ENCODE measurements at regions not wholly inside any gene's neighbourhood (a gene's known extent, or its start where the extent isn't known, plus 50 kb on each side); places are given as distances from the start of the nearest gene placed in this dataset.

DNA sequence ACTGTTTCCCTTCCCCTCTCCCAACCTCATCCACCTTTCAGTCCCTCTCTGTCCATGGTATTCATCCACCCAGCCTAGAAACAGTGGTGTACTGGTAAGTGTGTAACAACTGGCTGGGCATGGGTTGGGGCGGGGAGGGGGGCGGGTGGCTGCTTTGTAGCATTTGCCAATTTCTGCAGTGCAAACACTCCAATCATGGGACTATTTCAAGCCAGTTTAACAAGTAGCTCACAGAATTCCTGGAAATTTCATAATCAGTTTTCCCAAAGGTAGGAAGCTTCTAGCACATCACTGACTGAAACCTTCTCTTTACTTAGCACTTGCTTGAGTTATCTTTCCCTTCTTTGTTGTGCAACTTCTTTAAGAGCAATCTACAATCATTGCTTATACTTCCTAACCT is 100.8 kb upstream of the WASF3 start:
- DNase-seq: no peak

- no peak for DNase-seq
These were observed 100.3 kb upstream of the WASF3 start for GRCh38 chr13:26457212-26457611.

GRCh38 chr13:26458196-26458749 is 99.2 kb upstream of the WASF3 start:
- no peak for DNase-seq

DNA sequence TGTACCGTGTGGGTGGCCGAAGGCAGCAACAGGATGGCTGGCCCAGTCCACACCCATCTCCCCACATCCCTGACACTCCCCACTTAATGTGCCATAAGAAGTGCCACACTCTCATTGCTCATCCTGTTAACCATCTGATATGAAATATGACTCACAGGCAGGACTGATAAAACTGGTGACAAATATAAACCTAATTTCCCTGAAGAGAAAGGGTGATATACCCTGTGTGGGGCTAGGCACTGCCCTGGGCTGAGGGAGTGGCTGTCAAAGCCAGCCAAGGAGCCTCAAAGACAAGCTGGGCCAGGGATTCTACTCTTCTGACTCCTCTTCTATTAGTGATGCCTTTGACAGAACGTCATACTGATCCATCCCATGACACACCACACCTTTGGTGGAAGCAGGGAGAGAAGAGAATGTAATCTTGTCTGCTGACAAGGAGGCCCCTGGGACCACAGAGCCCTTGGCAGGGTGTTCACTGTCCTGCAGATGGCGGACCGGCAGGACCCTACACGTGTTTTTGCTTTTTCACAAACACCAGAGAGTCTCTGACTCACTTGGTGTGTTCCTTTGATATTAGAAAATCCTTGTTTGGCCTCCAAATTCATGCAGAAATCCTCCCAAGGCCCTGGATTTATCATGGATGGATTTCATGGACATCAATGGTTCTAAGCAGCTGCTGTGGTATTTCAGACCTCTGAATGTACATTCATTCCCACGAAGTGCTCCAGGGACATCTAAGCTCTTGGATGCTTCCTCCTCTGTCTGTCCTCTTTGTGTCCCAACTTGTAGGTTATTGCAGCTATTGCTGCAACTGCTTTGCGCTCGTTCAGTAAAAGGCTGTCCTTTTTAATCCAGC is 98.0 kb upstream of the WASF3 start:
- DNase-seq: no peak

GRCh38 chr13:26460648-26461047 is 96.8 kb upstream of the WASF3 start:
- no peak for DNase-seq

DNA sequence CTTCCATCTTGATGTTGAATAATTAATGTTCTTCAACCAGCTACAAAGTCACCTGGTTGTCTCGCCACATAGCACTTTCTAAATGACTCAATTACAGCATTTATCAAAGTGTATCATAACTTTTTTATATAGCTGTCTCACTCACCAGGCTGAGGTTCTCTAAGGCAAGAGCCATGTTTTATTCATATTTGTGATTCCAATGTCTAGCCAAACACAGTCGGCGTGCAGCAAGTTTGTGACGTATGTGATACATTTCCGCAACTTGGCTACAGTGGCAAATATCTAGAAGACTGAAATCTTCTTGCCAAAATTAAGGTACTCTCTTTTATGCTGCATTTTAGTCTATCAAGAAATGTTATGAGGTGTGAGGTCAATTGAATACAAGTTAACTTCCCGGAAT is 94.2 kb upstream of the WASF3 start:
- no peak for DNase-seq

GRCh38 chr13:26463848-26464247 is 93.6 kb upstream of the WASF3 start:
- DNase-seq: no peak

DNA sequence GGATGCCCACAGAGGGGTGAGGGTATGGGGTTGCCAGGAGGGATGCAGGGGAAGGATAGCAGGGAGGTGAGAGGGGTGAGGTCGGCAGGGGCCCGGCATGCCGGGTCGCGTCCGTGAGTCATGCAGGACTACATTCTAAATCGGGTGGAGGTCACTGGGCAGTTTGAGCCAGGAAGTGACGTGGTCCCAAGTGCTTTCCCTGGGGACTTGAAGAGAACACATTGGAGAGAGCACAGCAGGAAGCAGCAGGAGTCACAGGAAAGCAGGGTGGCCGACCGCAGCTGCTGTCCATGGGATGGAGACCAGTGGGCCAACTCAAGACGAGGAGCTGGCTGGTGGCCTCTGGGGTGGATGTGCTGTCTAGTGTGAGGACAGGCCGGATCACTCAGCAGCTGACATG is 92.0 kb upstream of the WASF3 start:
- no peak for DNase-seq

DNA sequence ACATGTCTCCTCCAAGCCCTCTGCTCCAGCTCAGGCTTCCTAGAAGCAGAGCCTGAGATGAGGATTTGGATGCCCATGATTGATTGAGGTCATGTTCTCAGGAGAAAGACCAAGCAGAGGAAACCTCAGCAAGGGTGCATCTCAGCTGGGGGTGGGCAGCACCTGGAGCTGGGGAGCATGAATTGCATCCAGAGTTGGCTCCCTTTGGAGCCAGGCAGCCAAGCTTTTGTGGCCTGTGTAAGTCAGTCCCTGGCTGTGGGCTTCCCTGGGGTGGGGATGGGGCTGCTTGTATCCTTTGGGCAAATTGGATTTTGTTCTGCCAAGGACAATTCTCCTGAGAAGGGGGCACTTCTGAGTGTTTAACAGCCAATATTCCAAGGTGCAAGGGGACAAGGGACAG is 91.5 kb upstream of the WASF3 start:
- no peak for DNase-seq

GRCh38 chr13:26468265-26468801 is 89.2 kb upstream of the WASF3 start:
- no peak for DNase-seq

GRCh38 chr13:26469602-26470001 is 87.9 kb upstream of the WASF3 start:
- no peak for DNase-seq

DNA sequence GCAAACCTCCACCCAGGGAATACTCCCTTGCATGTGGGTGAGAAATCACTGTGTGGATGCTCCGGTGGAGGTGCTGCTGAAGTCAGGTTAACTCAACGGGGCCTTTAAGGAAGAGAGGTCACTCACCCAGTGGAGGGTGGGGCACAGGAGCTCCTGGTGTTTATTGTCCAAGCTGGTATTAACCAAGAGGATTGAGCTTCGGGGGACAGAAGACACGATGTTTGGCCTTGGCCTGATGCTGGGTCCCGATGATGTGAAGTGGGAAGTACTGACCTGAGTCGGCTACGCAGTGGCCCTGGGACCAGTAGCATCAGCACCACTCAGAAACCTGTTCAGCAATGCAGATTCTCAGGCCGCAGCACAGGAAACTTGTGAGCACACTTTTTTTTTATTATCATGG is 85.7 kb upstream of the WASF3 start:
- DNase-seq: no peak

DNA sequence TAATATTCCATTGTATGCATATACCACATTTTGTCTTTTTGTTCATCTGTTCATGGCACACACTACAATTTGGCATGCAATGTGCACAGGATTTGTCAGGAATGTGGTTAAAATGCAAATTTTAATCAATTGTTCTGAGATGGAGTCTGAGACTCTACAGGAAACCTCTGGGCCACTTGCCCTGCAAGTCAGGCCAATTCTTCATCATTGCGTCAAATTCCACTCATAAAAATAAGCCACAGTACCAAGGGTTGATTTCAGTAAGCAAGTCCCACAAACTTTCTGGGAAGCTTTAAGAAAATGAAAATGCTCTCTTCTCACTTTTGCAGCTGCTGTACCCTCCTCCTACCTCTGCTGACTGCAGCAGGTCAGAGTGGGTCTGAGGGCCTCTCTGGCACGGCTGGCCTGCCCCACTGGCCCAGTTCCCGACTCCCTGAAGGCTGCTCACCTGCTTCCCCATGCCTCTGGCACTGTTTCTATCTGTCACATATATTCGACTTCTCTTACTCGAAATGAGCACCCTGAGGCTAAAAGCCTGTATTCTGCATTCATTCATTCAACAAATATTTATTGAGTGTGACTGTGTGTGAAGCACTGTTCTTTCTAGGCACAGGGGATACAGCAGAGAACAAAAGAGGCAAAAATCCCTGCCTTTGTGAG is 83.8 kb upstream of the WASF3 start:
- no peak for DNase-seq

- no peak for DNase-seq
These were observed 83.2 kb upstream of the WASF3 start for GRCh38 chr13:26474286-26474685.

DNA sequence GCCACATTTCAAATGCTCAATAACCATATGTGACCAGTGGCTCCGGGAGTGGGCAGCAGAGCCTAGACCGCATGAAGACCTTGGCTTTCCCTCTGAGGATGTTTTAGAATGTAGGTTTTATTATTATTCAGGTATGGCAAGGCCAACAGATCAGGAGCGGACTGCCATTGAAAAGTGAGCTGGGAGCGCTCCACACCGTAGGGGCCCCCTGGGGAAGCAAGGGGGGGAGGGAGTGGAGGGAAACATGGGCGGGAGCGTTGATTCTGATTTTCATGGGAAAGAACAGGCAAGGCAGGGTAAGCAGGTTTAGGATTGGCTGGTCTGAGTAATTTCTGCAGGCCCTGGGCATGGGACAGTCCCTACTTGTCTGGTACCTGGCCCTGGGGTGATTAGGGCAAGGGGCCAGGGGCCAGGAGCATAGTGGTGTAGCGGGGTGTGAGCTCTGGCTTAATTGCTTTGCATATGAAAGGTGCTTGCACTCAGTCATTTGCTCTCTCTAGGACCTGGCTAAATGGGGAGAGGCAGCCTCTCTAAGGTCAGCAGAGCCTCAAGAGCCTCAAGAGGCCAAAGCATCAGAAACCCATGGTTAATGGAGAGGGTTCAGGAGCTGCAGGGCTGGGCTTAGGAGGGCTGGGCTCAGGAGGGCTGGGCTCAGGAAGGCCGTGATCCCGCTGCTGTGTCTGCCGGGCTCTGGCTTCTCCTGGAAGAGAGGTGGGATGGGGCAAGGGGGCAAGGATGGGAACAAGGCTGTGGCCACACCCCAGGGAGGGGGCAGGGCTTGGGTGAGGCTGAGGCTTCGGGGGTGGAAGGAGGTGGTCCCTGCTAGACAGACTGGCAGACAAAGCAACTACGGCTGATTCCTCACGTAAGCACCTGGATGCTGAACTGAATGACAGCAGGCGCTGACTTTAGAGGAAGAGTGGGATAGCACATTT is 82.0 kb upstream of the WASF3 start:
- no peak for DNase-seq

GRCh38 chr13:26476111-26476781 is 81.2 kb upstream of the WASF3 start:
- DNase-seq: no peak

DNA sequence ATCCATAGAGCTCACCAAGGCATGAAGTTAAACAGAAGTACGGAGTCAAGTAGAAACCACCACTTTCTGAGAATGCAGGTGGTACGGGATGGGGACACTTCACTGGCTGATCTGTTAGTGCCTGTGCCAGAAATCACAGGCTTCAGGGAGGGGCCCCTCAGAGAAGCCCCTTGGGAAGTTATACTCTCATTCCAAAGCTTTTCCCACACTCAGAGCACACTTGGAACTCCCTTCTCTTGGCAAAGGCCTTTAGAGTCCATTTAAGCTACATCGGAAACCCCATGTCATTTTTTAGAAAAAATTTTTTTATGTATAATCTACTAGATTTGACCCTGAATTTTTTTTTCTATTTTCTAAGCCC is 80.7 kb upstream of the WASF3 start:
- no peak for DNase-seq

DNA sequence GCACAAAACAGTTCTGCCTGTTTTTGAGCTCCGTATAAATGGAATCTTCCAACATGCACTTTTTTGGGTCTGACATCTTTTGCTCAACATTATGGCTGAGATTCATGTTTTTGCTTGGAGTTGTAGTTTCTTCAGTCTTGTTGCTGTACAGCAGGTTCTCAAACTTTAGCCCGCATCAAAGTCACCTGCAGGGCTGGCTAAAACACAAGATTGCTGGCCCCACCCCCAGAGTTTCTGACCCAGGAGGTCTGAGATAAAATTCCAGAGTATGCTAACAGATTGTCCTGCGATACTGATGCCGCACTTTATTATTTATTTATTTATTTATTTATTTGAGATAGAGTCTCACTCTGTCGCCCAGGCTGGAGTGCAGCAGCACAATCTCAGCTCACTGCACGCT is 79.8 kb upstream of the WASF3 start:
- DNase-seq: no peak

- DNase-seq: no peak
These were observed 77.1 kb upstream of the WASF3 start for GRCh38 chr13:26480246-26480855.

- peak; percentile 72 for DNase-seq
These were observed 74.9 kb upstream of the WASF3 start for GRCh38 chr13:26482451-26483197.

DNA sequence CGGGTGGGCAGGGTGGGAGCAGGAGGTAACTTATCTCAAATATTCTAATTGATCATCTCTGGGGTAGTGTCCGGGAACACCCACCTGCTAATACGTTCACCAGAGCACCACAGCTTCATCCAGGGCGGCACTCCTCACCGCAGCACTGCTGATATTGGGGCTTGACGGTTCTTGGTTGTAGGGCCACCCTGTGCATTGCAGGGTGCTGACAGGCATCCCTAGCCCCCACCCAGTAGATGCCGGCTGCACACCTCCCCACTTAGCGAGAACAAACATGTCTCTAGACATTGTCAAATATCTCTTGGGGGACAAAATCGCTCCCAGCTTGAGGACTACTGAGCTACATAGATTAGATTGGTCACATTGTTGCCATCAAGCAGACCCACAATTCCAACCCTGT is 73.9 kb upstream of the WASF3 start:
- DNase-seq: no peak
